CD4-positive, alpha-beta T cell (primary cell): ENCODE measurements at regions not wholly inside any gene's neighbourhood (a gene's known extent, or its start where the extent isn't known, plus 50 kb on each side); places are given as distances from the start of the nearest gene placed in this dataset.

Source experiments
- ATAC-seq: fragments of 200-7000 bp; cut with Tn5 transposase; one replicate; pipeline ENCODE4 v1.10.0; 2022; ENCODE audit warnings: mild to moderate bottlenecking; ENCODE audit not compliant: poor library complexity
- CTCF ChIA-PET: fragments of 350-600 bp; sonication (Branson Sonifier 250); formaldehyde crosslinking; loops from one replicate; lab custom pipeline; 2021; ENCODE audit warnings: antibody characterized with exemption, inconsistent platforms; lab: Charles Lee
- POLR2A ChIA-PET: fragments of 350-600 bp; sonication (Branson Sonifier 250); formaldehyde crosslinking; loops from one replicate; lab custom pipeline; 2021; ENCODE audit warnings: antibody characterized with exemption, inconsistent platforms; lab: Charles Lee
- DNase-seq, 14 experiments: peaks; one replicate each; pipeline ENCODE4 v3.0.0-alpha.2; 2013 to 2020; ENCODE audit warnings: mixed read lengths in 2 of 14
- H3K27ac ChIP-seq, 2 donors: one replicate each; pipeline versions ENCODE4 v1.5.1 to v1.7.0; 2013; ENCODE audit warnings: low read length in 2 of 2, low read depth in 1 of 2, mild to moderate bottlenecking in 1 of 2
- H3K27me3 ChIP-seq, 2 experiments: 1 replicate in 1 of 2; 2 replicates in 1 of 2; pipeline versions ENCODE4 v1.6.1 to v1.7.0; 2013; ENCODE audit warnings: low read length in 2 of 2, control low read depth in 1 of 2, mild to moderate bottlenecking in 1 of 2, moderate library complexity in 1 of 2; ENCODE audit not compliant: insufficient read depth in 2 of 2, control insufficient read depth in 1 of 2
- H3K36me3 ChIP-seq: one replicate; pipeline ENCODE4 v1.6.1; 2013; ENCODE audit warnings: low read length, control low read depth; ENCODE audit not compliant: insufficient read depth
- H3K4me1 ChIP-seq: one replicate; pipeline ENCODE4 v1.6.1; 2013; ENCODE audit warnings: low read length, control low read depth; ENCODE audit not compliant: insufficient read depth
- H3K4me3 ChIP-seq: one replicate; pipeline ENCODE4 v1.5.1; 2013; ENCODE audit warnings: mild to moderate bottlenecking, low read length, moderate library complexity
- H3K9me3 ChIP-seq, 2 experiments: 1 replicate in 1 of 2; 2 replicates in 1 of 2; pipeline versions ENCODE4 v1.6.1 to v1.7.0; 2013; ENCODE audit warnings: low read length in 2 of 2, mild to moderate bottlenecking in 2 of 2, control low read depth in 1 of 2, moderate library complexity in 1 of 2; ENCODE audit not compliant: control insufficient read depth in 1 of 2, insufficient read depth in 1 of 2
- H3K27ac Mint-ChIP-seq: one replicate; pipeline ENCODE4 v1.8.0; 2020; ENCODE audit warnings: mixed read lengths
- H3K27me3 Mint-ChIP-seq: one replicate; pipeline ENCODE4 v1.8.0; 2021; ENCODE audit warnings: mixed read lengths
- H3K36me3 Mint-ChIP-seq: one replicate; pipeline ENCODE4 v1.8.0; 2021; ENCODE audit warnings: low read depth, mixed read lengths
- H3K4me1 Mint-ChIP-seq: one replicate; pipeline ENCODE4 v1.8.0; 2021; ENCODE audit warnings: low read depth, mixed read lengths
- H3K4me3 Mint-ChIP-seq: one replicate; pipeline ENCODE4 v1.8.0; 2020; ENCODE audit warnings: mild to moderate bottlenecking, mixed read lengths
- H3K9me3 Mint-ChIP-seq: one replicate; pipeline ENCODE4 v1.8.0; 2020; ENCODE audit warnings: mixed read lengths
- CTCF ChIP-seq: fragments of 200-600 bp; IDR thresholded peaks from one replicate; pipeline ENCODE4 v1.8.0; 2022; ENCODE audit warnings: antibody characterized with exemption, mild to moderate bottlenecking
- intact Hi-C, 2 experiments: fragments of 100-400 bp; cut with DNase I in 1 of 2; cut with micrococcal nuclease in 1 of 2; formaldehyde crosslinking; loops; one replicate each; pipeline versions ENCODE4 v1.15.1 to v1.9.0; 2023 to 2025; cut with DNase I, micrococcal nuclease

GRCh38 chr11:101267654-101268053 is 138.0 kb upstream of the PGR start:
- H3K27me3 Mint-ChIP-seq, result no peaks in the 10 kb centered on the region
- Histone ChIP-seq H3K4me1 (no peaks in the 10 kb centered on the region), H3K36me3 (no peaks in the 10 kb centered on the region), H3K27me3 (no peaks in the 10 kb centered on the region), H3K27ac (no peak overlapping the region), H3K4me3 (no peak overlapping the region), H3K9me3 (peaks cover 0 to 9% of the 10 kb centered on the region in 2 experiments)
- no peaks in the 10 kb centered on the region for H3K36me3 Mint-ChIP-seq
- H3K4me1 Mint-ChIP-seq, result no peaks in the 10 kb centered on the region
- TF ChIP-seq CTCF, result no peak
- intact Hi-C loops, result no loop called here
- peaks cover 11% of the 10 kb centered on the region for H3K9me3 Mint-ChIP-seq
- ATAC-seq, result no peak
- CTCF ChIA-PET, result interaction anchor here (0.7 kb wide), 1 partner anchor 9 kb away, joined by 3 read pairs; no protein-coding TSS in a partner anchor
- no peak overlapping the region for H3K27ac Mint-ChIP-seq
- H3K4me3 Mint-ChIP-seq, result no peak overlapping the region
- POLR2A ChIA-PET, result no interaction called here
- DNase-seq, result no peak

GRCh38 chr11:101264306-101264705 is 134.7 kb upstream of the PGR start:
- no peak for TF ChIP-seq CTCF
- no peak overlapping the region for H3K4me3 ChIP-seq
- no peaks in the 10 kb centered on the region for H3K27me3 ChIP-seq
- no peaks in the 10 kb centered on the region for H3K36me3 ChIP-seq
- peaks cover 12% of the 10 kb centered on the region for H3K9me3 Mint-ChIP-seq
- H3K27ac ChIP-seq, result no peak overlapping the region
- H3K4me1 Mint-ChIP-seq, result no peaks in the 10 kb centered on the region
- ChIA-PET CTCF (no interaction called here), POLR2A (no interaction called here)
- DNase-seq (no peak), ATAC-seq (no peak)
- no peaks in the 10 kb centered on the region for H3K4me1 ChIP-seq
- no peak overlapping the region for H3K4me3 Mint-ChIP-seq
- H3K27me3 Mint-ChIP-seq, result no peaks in the 10 kb centered on the region
- H3K36me3 Mint-ChIP-seq, result no peaks in the 10 kb centered on the region
- H3K9me3 ChIP-seq, result peaks cover 0 to 4% of the 10 kb centered on the region in 2 experiments
- no peak overlapping the region for H3K27ac Mint-ChIP-seq
- intact Hi-C loops, result no loop called here

- Mint-ChIP-seq H3K4me3 (no peak overlapping the region), H3K27me3 (no peaks in the 10 kb centered on the region), H3K4me1 (no peaks in the 10 kb centered on the region), H3K27ac (no peak overlapping the region), H3K36me3 (no peaks in the 10 kb centered on the region), H3K9me3 (peaks cover 12% of the 10 kb centered on the region)
- ChIA-PET CTCF (no interaction called here), POLR2A (no interaction called here)
- Histone ChIP-seq H3K9me3 (peaks cover 0 to 4% of the 10 kb centered on the region in 2 experiments), H3K36me3 (no peaks in the 10 kb centered on the region), H3K4me1 (no peaks in the 10 kb centered on the region), H3K27me3 (no peaks in the 10 kb centered on the region), H3K4me3 (no peak overlapping the region), H3K27ac (no peak overlapping the region)
- no peak for DNase-seq
- intact Hi-C loops, result no loop called here
- TF ChIP-seq CTCF, result no peak
- ATAC-seq, result no peak
These were observed 133.4 kb upstream of the PGR start for GRCh38 chr11:101262995-101263394.
